ENCODE measurements at regions not wholly inside any gene's neighbourhood (a gene's known extent, or its start where the extent isn't known, plus 50 kb on each side); places are given as distances from the start of the nearest gene placed in this dataset.

- no peak for TF ChIP-seq POLR2AphosphoS5 (IDR thresholded peaks at IDR 0.05)
- TF ChIP-seq CTCF (IDR thresholded peaks at IDR 0.05): no peak
Observed at GRCh38 chr1:244917073-244917670, 52.8 kb upstream of the HNRNPU start.

All from stomach (tissue), 4 donors.